Lower leg skin (tissue), 4 donors: ENCODE measurements at regions not wholly inside any gene's neighbourhood (a gene's known extent, or its start where the extent isn't known, plus 50 kb on each side); places are given as distances from the start of the nearest gene placed in this dataset.
A peak's percentile ranks its signal among the peaks of the same experiment; 100 is the strongest.

ENCODE experiments used
- DNase-seq, 2 donors: peaks; one replicate each; pipeline ENCODE4 v3.0.0-alpha.2; 2019; ENCODE audit warnings: low spot score in 2 of 2
- H3K4me3 ChIP-seq: fragments of 200-600 bp; sonication (generic); 2 replicates; pipeline ENCODE4 v1.5.1; 2017; ENCODE audit warnings: mild to moderate bottlenecking, low read depth; ENCODE audit not compliant: poor library complexity, severe bottlenecking
- CTCF ChIP-seq, 3 donors: fragments of 450-650 bp; IDR thresholded peaks; one replicate each; pipeline ENCODE4 v1.5.1; 2016; ENCODE audit warnings: antibody characterized with exemption in 3 of 3, mild to moderate bottlenecking in 3 of 3, moderate library complexity in 2 of 3
- POLR2A ChIP-seq, 2 donors: fragments of 450-650 bp; IDR thresholded peaks; one replicate each; pipeline ENCODE4 v1.6.1; 2016 to 2017; ENCODE audit warnings: antibody characterized with exemption in 2 of 2, mild to moderate bottlenecking in 1 of 2, moderate library complexity in 1 of 2
- WGBS, 2 donors: methylation state at CpG; one replicate each; pipeline ENCODE4 v1.1.5; 2018; 5-methylcytosine and 5-hydroxymethylcytosine counted together
- intact Hi-C: fragments of 100-400 bp; cut with DNase I; formaldehyde crosslinking; loops from one replicate; pipeline ENCODE4 v1.15.0; 2023; ENCODE audit warnings: low total_unique reads

GRCh38 chrX:20363275-20363674 is 96.6 kb upstream of the RPS6KA3 start:
- 72 to 80% methylated on average over 5 of the region's 5 CpGs for WGBS, 2 donors
- TF ChIP-seq CTCF (IDR thresholded peaks at IDR 0.05): no peak
- no peak for TF ChIP-seq POLR2A (IDR thresholded peaks at IDR 0.05)
- no peak overlapping the region for H3K4me3 ChIP-seq
- no peak for DNase-seq
- intact Hi-C loops: no loop called here

- no peak for TF ChIP-seq POLR2A (IDR thresholded peaks at IDR 0.05)
- no peak for TF ChIP-seq CTCF (IDR thresholded peaks at IDR 0.05)
- no peak for DNase-seq
- WGBS, 2 donors: 46 to 59% methylated on average over 18 to 19 of the region's 19 CpGs
- H3K4me3 ChIP-seq: no peak overlapping the region
- intact Hi-C loops: no loop called here
These were observed 95.9 kb upstream of the RPS6KA3 start for GRCh38 chrX:20362268-20363267.

- H3K4me3 ChIP-seq: no peak overlapping the region
- WGBS, 2 donors: 61 to 62% methylated on average over 4 of the region's 4 CpGs
- no peak for DNase-seq
- TF ChIP-seq CTCF (IDR thresholded peaks at IDR 0.05): no peak
- no peak for TF ChIP-seq POLR2A (IDR thresholded peaks at IDR 0.05)
- intact Hi-C loops: no loop called here
These were observed 95.2 kb upstream of the RPS6KA3 start for GRCh38 chrX:20361890-20362262.

- DNase-seq: peak; percentile 33 to 88
- intact Hi-C loops: no loop called here
- no peak for TF ChIP-seq POLR2A (IDR thresholded peaks at IDR 0.05)
- TF ChIP-seq CTCF (IDR thresholded peaks at IDR 0.05): no peak
- no peak overlapping the region for H3K4me3 ChIP-seq
- 59 to 65% methylated on average over 8 of the region's 8 CpGs for WGBS, 2 donors
These were observed 94.6 kb upstream of the RPS6KA3 start for GRCh38 chrX:20361081-20361889.

- 76 to 87% methylated on average over 7 of the region's 7 CpGs for WGBS, 2 donors
- no peak for DNase-seq
- TF ChIP-seq POLR2A (IDR thresholded peaks at IDR 0.05) (no peak), CTCF (IDR thresholded peaks at IDR 0.05) (no peak)
- intact Hi-C loops: no loop called here
- H3K4me3 ChIP-seq: no peak overlapping the region
These were observed 88.5 kb upstream of the RPS6KA3 start for GRCh38 chrX:20355187-20355586.
